Brain pericyte (primary cell): ENCODE measurements at regions not wholly inside any gene's neighbourhood (a gene's known extent, or its start where the extent isn't known, plus 50 kb on each side); places are given as distances from the start of the nearest gene placed in this dataset.
"Not testable (repeated sequence)": the region's sequence is repeated elsewhere in the genome, so short reads cannot be mapped to it uniquely, and the experiment has no call there.

ENCODE experiments used
- DNase-seq: peaks from one replicate; pipeline ENCODE4 v3.0.0-alpha.2; 2012; ENCODE audit warnings: low read depth, low spot score

- no peak for DNase-seq
Measured at GRCh38 chr2:140178234-140178633, 1398.0 kb upstream of the NXPH2 start.

- no peak for DNase-seq
Measured at GRCh38 chr2:140177086-140177485, 1396.9 kb upstream of the NXPH2 start.

GRCh38 chr2:140173790-140174189 is 1393.6 kb upstream of the NXPH2 start:
- DNase-seq = no peak

- DNase-seq = no peak
Measured at GRCh38 chr2:140164449-140164848, 1384.3 kb upstream of the NXPH2 start.

GRCh38 chr2:140158259-140158658 is 1378.1 kb upstream of the NXPH2 start:
- no peak for DNase-seq

GRCh38 chr2:140157816-140158215 is 1377.6 kb upstream of the NXPH2 start:
- DNase-seq = no peak

GRCh38 chr2:140154706-140155105 is 1374.5 kb upstream of the NXPH2 start:
- DNase-seq = no peak

- DNase-seq = no peak
Measured at GRCh38 chr2:140154271-140154670, 1374.1 kb upstream of the NXPH2 start.

GRCh38 chr2:140144611-140145010 is 1364.4 kb upstream of the NXPH2 start:
- no peak for DNase-seq

GRCh38 chr2:140138736-140139135 is 1358.5 kb upstream of the NXPH2 start:
- no peak for DNase-seq

- no peak for DNase-seq
Measured at GRCh38 chr2:140136861-140137260, 1356.7 kb upstream of the NXPH2 start.

- DNase-seq = no peak
Measured at GRCh38 chr2:140136366-140136765, 1356.2 kb upstream of the NXPH2 start.

GRCh38 chr2:140128909-140129308 is 1348.7 kb upstream of the NXPH2 start:
- no peak for DNase-seq

- DNase-seq = peak; percentile 32
Measured at GRCh38 chr2:140122001-140122400, 1341.8 kb upstream of the NXPH2 start.

GRCh38 chr2:140117386-140117785 is 1337.2 kb upstream of the NXPH2 start:
- no peak for DNase-seq

GRCh38 chr2:140108706-140109475 is 1328.7 kb upstream of the NXPH2 start:
- no peak for DNase-seq

GRCh38 chr2:140091926-140092325 is 1311.7 kb upstream of the NXPH2 start:
- no peak for DNase-seq

- no peak for DNase-seq
Measured at GRCh38 chr2:140086964-140087363, 1306.8 kb upstream of the NXPH2 start.

- no peak for DNase-seq
Measured at GRCh38 chr2:140085674-140086073, 1305.5 kb upstream of the NXPH2 start.

- no peak for DNase-seq
Measured at GRCh38 chr2:140079038-140079437, 1298.8 kb upstream of the NXPH2 start.

- no peak for DNase-seq
Measured at GRCh38 chr2:140076164-140076563, 1296.0 kb upstream of the NXPH2 start.

GRCh38 chr2:140073763-140074162 is 1293.6 kb upstream of the NXPH2 start:
- DNase-seq = not testable (repeated sequence)

- DNase-seq = no peak
Measured at GRCh38 chr2:140067661-140068060, 1287.5 kb upstream of the NXPH2 start.

- DNase-seq = no peak
Measured at GRCh38 chr2:140064243-140064642, 1284.1 kb upstream of the NXPH2 start.
